Mesothelial cell of epicardium (in vitro differentiated cells): ENCODE measurements at regions not wholly inside any gene's neighbourhood (a gene's known extent, or its start where the extent isn't known, plus 50 kb on each side); places are given as distances from the start of the nearest gene placed in this dataset.
"Not testable (repeated sequence)": the region's sequence is repeated elsewhere in the genome, so short reads cannot be mapped to it uniquely, and the experiment has no call there.

Source experiments
- DNase-seq, 2 experiments: peaks; one replicate each; pipeline ENCODE4 v3.0.0; 2021; ENCODE audit warnings: low spot score in 2 of 2; ENCODE audit not compliant: unreplicated experiment in 2 of 2
- H3K27ac Mint-ChIP-seq: 2 replicates; pipeline ENCODE4 v1.8.0; 2021; ENCODE audit warnings: mixed read lengths
- H3K27me3 Mint-ChIP-seq: 2 replicates; pipeline ENCODE4 v1.8.0; 2021; ENCODE audit warnings: low read depth, mixed read lengths
- H3K36me3 Mint-ChIP-seq: 2 replicates; pipeline ENCODE4 v1.8.0; 2021; ENCODE audit warnings: mixed read lengths
- H3K4me1 Mint-ChIP-seq: 2 replicates; pipeline ENCODE4 v1.8.0; 2021; ENCODE audit warnings: mixed read lengths
- H3K4me3 Mint-ChIP-seq: 2 replicates; pipeline ENCODE4 v1.8.0; 2021; ENCODE audit warnings: mild to moderate bottlenecking, moderate library complexity, mixed read lengths
- H3K9me3 Mint-ChIP-seq: 2 replicates; pipeline ENCODE4 v1.8.0; 2021; ENCODE audit warnings: mixed read lengths
- TF ChIP-seq, protein P1 (sequence below): fragments of 200-600 bp; sonication (generic); IDR thresholded peaks from one replicate; pipeline ENCODE4 v1.5.0; 2021; ENCODE audit warnings: antibody characterized with exemption; ENCODE audit not compliant: unreplicated experiment

- Mint-ChIP-seq H3K4me3 (no peak overlapping the region), H3K9me3 (peaks cover 5% of the 10 kb centered on the region), H3K27me3 (no peaks in the 10 kb centered on the region), H3K27ac (no peak overlapping the region), H3K4me1 (peaks cover 17% of the 10 kb centered on the region), H3K36me3 (peaks cover 1% of the 10 kb centered on the region)
- TF ChIP-seq, protein P1, sequence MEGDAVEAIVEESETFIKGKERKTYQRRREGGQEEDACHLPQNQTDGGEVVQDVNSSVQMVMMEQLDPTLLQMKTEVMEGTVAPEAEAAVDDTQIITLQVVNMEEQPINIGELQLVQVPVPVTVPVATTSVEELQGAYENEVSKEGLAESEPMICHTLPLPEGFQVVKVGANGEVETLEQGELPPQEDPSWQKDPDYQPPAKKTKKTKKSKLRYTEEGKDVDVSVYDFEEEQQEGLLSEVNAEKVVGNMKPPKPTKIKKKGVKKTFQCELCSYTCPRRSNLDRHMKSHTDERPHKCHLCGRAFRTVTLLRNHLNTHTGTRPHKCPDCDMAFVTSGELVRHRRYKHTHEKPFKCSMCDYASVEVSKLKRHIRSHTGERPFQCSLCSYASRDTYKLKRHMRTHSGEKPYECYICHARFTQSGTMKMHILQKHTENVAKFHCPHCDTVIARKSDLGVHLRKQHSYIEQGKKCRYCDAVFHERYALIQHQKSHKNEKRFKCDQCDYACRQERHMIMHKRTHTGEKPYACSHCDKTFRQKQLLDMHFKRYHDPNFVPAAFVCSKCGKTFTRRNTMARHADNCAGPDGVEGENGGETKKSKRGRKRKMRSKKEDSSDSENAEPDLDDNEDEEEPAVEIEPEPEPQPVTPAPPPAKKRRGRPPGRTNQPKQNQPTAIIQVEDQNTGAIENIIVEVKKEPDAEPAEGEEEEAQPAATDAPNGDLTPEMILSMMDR, result no peak
- no peak for DNase-seq
Measured at GRCh38 chr6:134413241-134413643, 95.3 kb upstream of the SGK1 start.

DNA sequence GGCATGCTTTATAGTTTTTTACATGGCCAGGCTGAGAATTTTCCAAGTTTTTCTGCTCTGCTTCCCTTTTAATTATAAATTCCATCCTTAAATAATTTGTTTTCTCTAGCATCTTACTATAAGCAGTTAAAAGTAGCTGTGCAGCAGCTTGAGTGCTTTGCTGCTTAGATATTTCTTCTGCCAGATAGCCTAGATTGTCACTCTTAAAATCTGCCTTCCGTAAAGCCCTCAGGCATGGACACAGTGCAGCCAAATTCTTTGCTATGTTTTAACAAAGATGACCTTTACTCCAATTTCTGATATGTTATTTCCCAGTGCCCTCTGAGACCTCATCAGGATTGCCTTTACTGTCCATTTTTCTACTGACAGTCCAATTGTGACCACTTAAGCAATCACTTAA, 92.6 kb upstream of the SGK1 start:
- peaks cover 14% of the 10 kb centered on the region for H3K4me1 Mint-ChIP-seq
- TF ChIP-seq, protein P1, result no peak
- H3K27ac Mint-ChIP-seq, result no peak overlapping the region
- no peak overlapping the region for H3K4me3 Mint-ChIP-seq
- H3K36me3 Mint-ChIP-seq, result peaks cover 1% of the 10 kb centered on the region
- DNase-seq, result no peak
- no peaks in the 10 kb centered on the region for H3K27me3 Mint-ChIP-seq
- peaks cover 5% of the 10 kb centered on the region for H3K9me3 Mint-ChIP-seq

GRCh38 chr6:134407791-134408190, 89.9 kb upstream of the SGK1 start:
- H3K9me3 Mint-ChIP-seq, result peaks cover 4% of the 10 kb centered on the region
- no peak for DNase-seq
- peaks cover 6% of the 10 kb centered on the region for H3K4me1 Mint-ChIP-seq
- no peak overlapping the region for H3K4me3 Mint-ChIP-seq
- no peak overlapping the region for H3K27ac Mint-ChIP-seq
- no peaks in the 10 kb centered on the region for H3K27me3 Mint-ChIP-seq
- H3K36me3 Mint-ChIP-seq, result peaks cover 1% of the 10 kb centered on the region
- TF ChIP-seq, protein P1, result no peak

DNA sequence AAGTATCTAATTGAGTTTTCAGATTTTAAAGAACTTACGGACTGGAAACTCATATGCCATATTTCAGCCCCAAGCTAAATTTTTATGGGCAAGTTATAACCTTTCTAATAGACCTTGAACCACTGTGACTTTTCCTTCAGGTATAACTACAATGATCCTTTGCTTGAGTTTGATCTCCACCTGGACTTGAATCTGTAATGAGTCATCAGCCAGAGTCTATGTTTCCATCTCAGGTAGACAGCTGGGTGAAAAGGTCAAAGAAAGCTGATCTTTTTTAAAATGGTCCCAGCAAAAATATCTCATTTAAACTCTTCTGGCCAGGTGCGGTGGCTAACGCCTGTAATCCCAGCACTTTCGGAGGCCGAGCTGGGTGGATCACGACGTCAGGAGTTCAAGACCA, 88.4 kb upstream of the SGK1 start:
- Mint-ChIP-seq H3K4me1 (peaks cover 11% of the 10 kb centered on the region), H3K36me3 (peaks cover 1% of the 10 kb centered on the region), H3K27me3 (no peaks in the 10 kb centered on the region), H3K4me3 (no peak overlapping the region), H3K27ac (no peak overlapping the region), H3K9me3 (no peaks in the 10 kb centered on the region)
- TF ChIP-seq, protein P1, result no peak
- DNase-seq, result no peak

DNA sequence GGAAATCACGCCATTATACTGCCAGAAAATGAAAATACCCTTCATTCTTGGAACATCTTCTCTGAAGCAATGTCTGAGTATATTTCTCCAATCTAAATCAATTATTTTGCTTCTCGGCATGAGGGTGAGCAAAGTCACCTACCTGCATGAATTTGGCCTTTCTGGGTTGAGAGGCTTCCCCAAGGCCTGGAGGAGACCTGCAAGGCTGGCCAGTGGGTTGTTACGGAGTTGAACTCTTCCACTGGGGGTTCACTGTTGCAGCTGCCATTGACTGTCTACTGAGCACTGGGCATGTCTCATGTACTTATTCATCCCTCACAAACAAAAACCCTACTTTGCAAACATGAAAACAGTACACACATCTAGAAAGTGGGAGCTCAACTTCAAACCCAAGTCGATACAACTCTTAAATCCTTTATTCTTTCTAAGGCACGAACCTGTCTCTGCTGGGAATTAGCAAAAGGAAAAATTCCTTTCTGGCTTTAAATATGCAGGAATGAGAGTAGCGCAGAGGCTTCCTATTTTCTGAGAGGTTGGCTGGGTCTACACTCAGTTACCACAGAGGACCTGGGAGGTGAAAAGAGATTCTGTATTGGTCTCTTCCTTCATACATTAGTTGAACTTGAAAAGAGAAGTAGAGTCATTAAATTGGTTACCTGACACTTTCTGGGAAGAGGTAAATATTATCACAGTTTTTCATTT, 87.6 kb upstream of the SGK1 start:
- Mint-ChIP-seq H3K27ac (no peak overlapping the region), H3K4me1 (peaks cover 12% of the 10 kb centered on the region), H3K4me3 (no peak overlapping the region), H3K36me3 (no peaks in the 10 kb centered on the region), H3K27me3 (no peaks in the 10 kb centered on the region), H3K9me3 (no peaks in the 10 kb centered on the region)
- no peak for DNase-seq
- TF ChIP-seq, protein P1, result no peak

DNA sequence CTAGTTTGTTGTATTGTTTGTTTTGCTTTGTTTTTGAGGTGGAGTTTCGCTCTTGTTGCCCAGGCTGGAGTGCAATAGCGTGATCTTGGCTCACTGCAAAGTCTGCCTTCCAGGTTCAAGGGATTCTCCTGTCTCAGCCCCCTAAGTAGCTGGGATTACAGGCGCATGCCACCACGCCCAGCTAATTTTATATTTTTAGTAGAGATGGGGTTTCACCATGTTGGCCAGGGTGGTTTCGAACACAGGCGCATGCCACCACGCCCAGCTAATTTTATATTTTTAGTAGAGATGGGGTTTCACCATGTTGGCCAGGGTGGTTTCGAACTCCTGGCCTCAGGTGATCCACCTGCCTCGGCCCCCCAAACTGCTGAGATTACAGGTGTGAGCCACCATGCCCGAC, 85.4 kb upstream of the SGK1 start:
- not testable (repeated sequence) for H3K9me3 Mint-ChIP-seq, H3K27me3 Mint-ChIP-seq, DNase-seq, H3K36me3 Mint-ChIP-seq, H3K4me3 Mint-ChIP-seq, H3K27ac Mint-ChIP-seq
- H3K4me1 Mint-ChIP-seq, result peaks cover 10% of the 10 kb centered on the region
